ENCODE measurements at regions not wholly inside any gene's neighbourhood (a gene's known extent, or its start where the extent isn't known, plus 50 kb on each side); places are given as distances from the start of the nearest gene placed in this dataset.

GRCh38 chr4:178351185-178351584, 908.9 kb upstream of the AGA start:
- no peak overlapping the region for H3K4me3 ChIP-seq (IDR thresholded peaks at IDR 0.05; ENCODE audit: insufficient read depth, low read depth, low read length)
- H4K20me1 ChIP-seq (ENCODE audit: insufficient read depth): no peaks in the 10 kb centered on the region
- H3K9ac ChIP-seq: no peak overlapping the region
- no peaks in the 10 kb centered on the region for H3K36me3 ChIP-seq (ENCODE audit: insufficient read depth)
- no peaks in the 10 kb centered on the region for H3K79me2 ChIP-seq (ENCODE audit: insufficient read depth, low read depth)
- no peaks in the 10 kb centered on the region for H3K27me3 ChIP-seq (ENCODE audit: insufficient read depth, low read depth)
- no peak overlapping the region for H2AFZ ChIP-seq (ENCODE audit: low read depth)
- H3K4me2 ChIP-seq: no peak overlapping the region
- no peaks in the 10 kb centered on the region for H3K4me1 ChIP-seq (ENCODE audit: low read depth, poor library complexity, severe bottlenecking)
- H3K27ac ChIP-seq: no peak overlapping the region
- TF ChIP-seq CTCF (conservative IDR thresholded peaks at IDR 0.05; ENCODE audit: low read depth, low read length): no peak

- no peaks in the 10 kb centered on the region for H4K20me1 ChIP-seq (ENCODE audit: insufficient read depth)
- no peak overlapping the region for H3K27ac ChIP-seq
- H3K27me3 ChIP-seq (ENCODE audit: insufficient read depth, low read depth): no peaks in the 10 kb centered on the region
- TF ChIP-seq CTCF (conservative IDR thresholded peaks at IDR 0.05; ENCODE audit: low read depth, low read length): no peak
- H3K4me2 ChIP-seq: no peak overlapping the region
- no peak overlapping the region for H3K9ac ChIP-seq
- no peak overlapping the region for H3K4me3 ChIP-seq (IDR thresholded peaks at IDR 0.05; ENCODE audit: insufficient read depth, low read depth, low read length)
- no peaks in the 10 kb centered on the region for H3K79me2 ChIP-seq (ENCODE audit: insufficient read depth, low read depth)
- no peak overlapping the region for H2AFZ ChIP-seq (ENCODE audit: low read depth)
- no peaks in the 10 kb centered on the region for H3K4me1 ChIP-seq (ENCODE audit: low read depth, poor library complexity, severe bottlenecking)
- H3K36me3 ChIP-seq (ENCODE audit: insufficient read depth): no peaks in the 10 kb centered on the region
These were observed 914.5 kb upstream of the AGA start for GRCh38 chr4:178356725-178357124.

GRCh38 chr4:178385481-178385880, 943.2 kb upstream of the AGA start:
- H3K27me3 ChIP-seq (ENCODE audit: insufficient read depth, low read depth): no peaks in the 10 kb centered on the region

GRCh38 chr4:178387756-178388155, 945.5 kb upstream of the AGA start:
- no peak overlapping the region for H3K4me2 ChIP-seq
- no peak overlapping the region for H3K27ac ChIP-seq
- TF ChIP-seq CTCF (conservative IDR thresholded peaks at IDR 0.05; ENCODE audit: low read depth, low read length): no peak
- H3K36me3 ChIP-seq (ENCODE audit: insufficient read depth): no peaks in the 10 kb centered on the region
- H4K20me1 ChIP-seq (ENCODE audit: insufficient read depth): no peaks in the 10 kb centered on the region
- no peak overlapping the region for H3K4me3 ChIP-seq (IDR thresholded peaks at IDR 0.05; ENCODE audit: insufficient read depth, low read depth, low read length)
- no peak overlapping the region for H2AFZ ChIP-seq (ENCODE audit: low read depth)
- H3K79me2 ChIP-seq (ENCODE audit: insufficient read depth, low read depth): no peaks in the 10 kb centered on the region
- H3K27me3 ChIP-seq (ENCODE audit: insufficient read depth, low read depth): no peaks in the 10 kb centered on the region
- no peaks in the 10 kb centered on the region for H3K4me1 ChIP-seq (ENCODE audit: low read depth, poor library complexity, severe bottlenecking)
- no peak overlapping the region for H3K9ac ChIP-seq

More at GRCh38 chr4:178385481-178385880, 943.2 kb upstream of the AGA start:
- no peak for TF ChIP-seq CTCF (conservative IDR thresholded peaks at IDR 0.05; ENCODE audit: low read depth, low read length)
- no peaks in the 10 kb centered on the region for H3K4me1 ChIP-seq (ENCODE audit: low read depth, poor library complexity, severe bottlenecking)
- no peak overlapping the region for H3K9ac ChIP-seq
- no peak overlapping the region for H3K4me2 ChIP-seq
- H3K36me3 ChIP-seq (ENCODE audit: insufficient read depth): no peaks in the 10 kb centered on the region
- H2AFZ ChIP-seq (ENCODE audit: low read depth): no peak overlapping the region
- H3K79me2 ChIP-seq (ENCODE audit: insufficient read depth, low read depth): no peaks in the 10 kb centered on the region
- H3K4me3 ChIP-seq (IDR thresholded peaks at IDR 0.05; ENCODE audit: insufficient read depth, low read depth, low read length): no peak overlapping the region
- no peak overlapping the region for H3K27ac ChIP-seq
- H4K20me1 ChIP-seq (ENCODE audit: insufficient read depth): no peaks in the 10 kb centered on the region

Data from KMS-11 (cell line).